ENCODE measurements at regions not wholly inside any gene's neighbourhood (a gene's known extent, or its start where the extent isn't known, plus 50 kb on each side); places are given as distances from the start of the nearest gene placed in this dataset.
"Not testable (repeated sequence)": the region's sequence is repeated elsewhere in the genome, so short reads cannot be mapped to it uniquely, and the experiment has no call there.

DNA sequence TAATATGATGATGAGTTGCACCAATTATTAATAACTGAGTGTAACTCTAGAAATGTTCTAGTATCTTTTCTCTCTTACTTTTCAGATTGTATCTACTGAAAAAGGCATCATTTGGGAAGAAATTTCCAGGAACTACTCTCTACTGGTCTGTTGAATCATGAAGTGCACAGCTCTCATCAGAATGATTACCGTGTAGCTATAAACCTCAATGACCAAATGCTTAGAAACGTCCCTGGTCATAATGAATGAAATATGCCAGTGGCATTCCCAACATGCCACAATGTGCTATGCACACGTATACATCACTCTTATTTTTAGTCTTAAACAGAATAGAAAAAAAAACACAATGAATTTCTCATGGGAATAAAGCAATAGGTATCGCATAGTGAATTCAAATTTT is 534.3 kb upstream of the OLFM3 start:
- H3K4me1 Mint-ChIP-seq (ENCODE audit: low read depth) = no peaks in the 10 kb centered on the region
- no peak overlapping the region for H3K4me3 Mint-ChIP-seq (ENCODE audit: unreplicated experiment)
- peaks cover 9% of the 10 kb centered on the region for H3K27me3 Mint-ChIP-seq (ENCODE audit: low read depth)
- no peak overlapping the region for H3K27ac Mint-ChIP-seq (ENCODE audit: unreplicated experiment)
- peaks cover 3% of the 10 kb centered on the region for H3K9me3 Mint-ChIP-seq (ENCODE audit: low read depth)
- no peaks in the 10 kb centered on the region for H3K36me3 Mint-ChIP-seq (ENCODE audit: low read depth)
- TF ChIP-seq, protein P1, sequence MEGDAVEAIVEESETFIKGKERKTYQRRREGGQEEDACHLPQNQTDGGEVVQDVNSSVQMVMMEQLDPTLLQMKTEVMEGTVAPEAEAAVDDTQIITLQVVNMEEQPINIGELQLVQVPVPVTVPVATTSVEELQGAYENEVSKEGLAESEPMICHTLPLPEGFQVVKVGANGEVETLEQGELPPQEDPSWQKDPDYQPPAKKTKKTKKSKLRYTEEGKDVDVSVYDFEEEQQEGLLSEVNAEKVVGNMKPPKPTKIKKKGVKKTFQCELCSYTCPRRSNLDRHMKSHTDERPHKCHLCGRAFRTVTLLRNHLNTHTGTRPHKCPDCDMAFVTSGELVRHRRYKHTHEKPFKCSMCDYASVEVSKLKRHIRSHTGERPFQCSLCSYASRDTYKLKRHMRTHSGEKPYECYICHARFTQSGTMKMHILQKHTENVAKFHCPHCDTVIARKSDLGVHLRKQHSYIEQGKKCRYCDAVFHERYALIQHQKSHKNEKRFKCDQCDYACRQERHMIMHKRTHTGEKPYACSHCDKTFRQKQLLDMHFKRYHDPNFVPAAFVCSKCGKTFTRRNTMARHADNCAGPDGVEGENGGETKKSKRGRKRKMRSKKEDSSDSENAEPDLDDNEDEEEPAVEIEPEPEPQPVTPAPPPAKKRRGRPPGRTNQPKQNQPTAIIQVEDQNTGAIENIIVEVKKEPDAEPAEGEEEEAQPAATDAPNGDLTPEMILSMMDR (IDR thresholded peaks at IDR 0.05) = no peak
- no peak for DNase-seq (ENCODE audit: low spot score)

DNA sequence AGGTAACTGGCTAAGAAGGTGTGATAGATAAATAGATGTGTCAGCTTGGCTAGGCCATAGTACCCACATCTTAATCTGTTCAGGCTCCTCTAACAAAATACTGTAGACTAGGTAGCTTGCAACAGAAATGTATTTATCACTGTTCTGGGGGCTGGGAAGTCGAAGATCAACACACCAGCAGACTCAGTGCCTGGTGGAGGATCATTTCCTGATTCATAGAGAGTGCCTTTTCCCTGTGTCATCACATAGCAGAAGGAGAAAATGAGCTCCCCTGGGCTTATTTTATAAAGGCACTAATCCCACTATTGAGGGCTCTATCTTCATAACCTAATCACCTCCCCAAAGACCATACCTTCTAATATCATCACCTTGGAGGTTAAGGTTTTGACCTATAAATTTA is 532.7 kb upstream of the OLFM3 start:
- H3K27me3 Mint-ChIP-seq (ENCODE audit: low read depth) = peaks cover 10% of the 10 kb centered on the region
- TF ChIP-seq, protein P1 (IDR thresholded peaks at IDR 0.05) = no peak
- no peak for DNase-seq (ENCODE audit: low spot score)
- no peak overlapping the region for H3K27ac Mint-ChIP-seq (ENCODE audit: unreplicated experiment)
- H3K4me3 Mint-ChIP-seq (ENCODE audit: unreplicated experiment) = no peak overlapping the region
- peaks cover 3% of the 10 kb centered on the region for H3K9me3 Mint-ChIP-seq (ENCODE audit: low read depth)
- H3K36me3 Mint-ChIP-seq (ENCODE audit: low read depth) = no peaks in the 10 kb centered on the region
- no peaks in the 10 kb centered on the region for H3K4me1 Mint-ChIP-seq (ENCODE audit: low read depth)

GRCh38 chr1:102500758-102501157 is 504.0 kb upstream of the OLFM3 start:
- Mint-ChIP-seq H3K36me3 (ENCODE audit: low read depth) (peaks cover 2% of the 10 kb centered on the region), H3K27ac (ENCODE audit: unreplicated experiment) (no peak overlapping the region), H3K4me3 (ENCODE audit: unreplicated experiment) (no peak overlapping the region), H3K9me3 (ENCODE audit: low read depth) (peaks cover 16% of the 10 kb centered on the region), H3K4me1 (ENCODE audit: low read depth) (no peaks in the 10 kb centered on the region), H3K27me3 (ENCODE audit: low read depth) (peaks cover 2% of the 10 kb centered on the region)
- DNase-seq (ENCODE audit: low spot score) = no peak
- TF ChIP-seq, protein P1 (IDR thresholded peaks at IDR 0.05) = no peak

- Mint-ChIP-seq H3K9me3 (ENCODE audit: low read depth) (peaks cover 25% of the 10 kb centered on the region), H3K27me3 (ENCODE audit: low read depth) (peaks cover 2% of the 10 kb centered on the region), H3K36me3 (ENCODE audit: low read depth) (peaks cover 2% of the 10 kb centered on the region), H3K4me3 (ENCODE audit: unreplicated experiment) (no peak overlapping the region), H3K4me1 (ENCODE audit: low read depth) (no peaks in the 10 kb centered on the region), H3K27ac (ENCODE audit: unreplicated experiment) (no peak overlapping the region)
- no peak for DNase-seq (ENCODE audit: low spot score)
- TF ChIP-seq, protein P1 (IDR thresholded peaks at IDR 0.05) = no peak
Observed at GRCh38 chr1:102498929-102499328, 502.2 kb upstream of the OLFM3 start.

DNA sequence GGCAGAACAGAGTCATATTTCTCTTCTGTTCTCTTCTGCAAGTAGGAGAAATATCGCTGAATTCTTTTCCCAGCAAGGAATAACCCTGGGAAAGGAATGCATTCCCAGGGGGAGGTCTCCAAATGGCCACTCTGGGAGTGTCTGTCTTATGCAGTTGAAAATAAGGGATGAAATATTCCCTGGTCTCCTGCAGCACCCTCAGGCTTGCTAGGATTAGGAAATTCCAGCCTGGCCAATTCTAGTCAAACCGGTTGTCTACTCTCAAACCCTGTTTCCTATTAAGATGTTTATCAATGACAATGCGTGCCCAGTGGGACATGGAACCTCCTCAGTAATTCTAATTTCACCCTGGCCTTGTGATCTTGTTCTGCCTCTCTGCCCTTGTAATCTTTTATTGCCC is 501.1 kb upstream of the OLFM3 start:
- not testable (repeated sequence) for H3K4me3 Mint-ChIP-seq (ENCODE audit: unreplicated experiment); H3K27ac Mint-ChIP-seq (ENCODE audit: unreplicated experiment); H3K27me3 Mint-ChIP-seq (ENCODE audit: low read depth); H3K36me3 Mint-ChIP-seq (ENCODE audit: low read depth); DNase-seq (ENCODE audit: low spot score); H3K4me1 Mint-ChIP-seq (ENCODE audit: low read depth)
- H3K9me3 Mint-ChIP-seq (ENCODE audit: low read depth) = peaks cover 25% of the 10 kb centered on the region

DNA sequence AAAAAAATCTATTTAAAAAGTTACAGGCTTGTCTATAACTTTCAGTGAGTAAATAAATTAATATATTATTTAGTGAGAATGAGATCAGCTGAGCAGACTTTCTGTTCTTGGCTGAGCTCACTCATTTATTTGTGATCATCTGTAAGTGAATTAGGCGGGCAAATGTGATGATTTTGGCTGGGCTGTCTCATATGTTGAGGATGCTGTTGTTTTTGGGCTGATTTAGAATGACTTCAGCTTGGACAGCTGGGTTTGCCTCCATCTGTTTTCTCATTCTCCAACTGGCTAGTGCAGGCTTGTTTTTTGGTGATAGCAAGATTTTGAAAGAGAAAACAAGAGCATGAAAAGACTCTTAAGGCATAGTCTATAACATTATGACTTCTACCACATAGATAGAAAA is 475.8 kb upstream of the OLFM3 start:
- TF ChIP-seq, protein P1 (IDR thresholded peaks at IDR 0.05) = no peak
- no peak overlapping the region for H3K4me3 Mint-ChIP-seq (ENCODE audit: unreplicated experiment)

More for the DNA sequence above, 475.8 kb upstream of the OLFM3 start:
- no peak overlapping the region for H3K27ac Mint-ChIP-seq (ENCODE audit: unreplicated experiment)
- no peaks in the 10 kb centered on the region for H3K9me3 Mint-ChIP-seq (ENCODE audit: low read depth)
- DNase-seq (ENCODE audit: low spot score) = no peak
- H3K36me3 Mint-ChIP-seq (ENCODE audit: low read depth) = no peaks in the 10 kb centered on the region
- H3K27me3 Mint-ChIP-seq (ENCODE audit: low read depth) = peaks cover 26% of the 10 kb centered on the region
- no peaks in the 10 kb centered on the region for H3K4me1 Mint-ChIP-seq (ENCODE audit: low read depth)

Measured in chondrocyte (in vitro differentiated cells).